HCT116 (cell line): ENCODE measurements at regions not wholly inside any gene's neighbourhood (a gene's known extent, or its start where the extent isn't known, plus 50 kb on each side); places are given as distances from the start of the nearest gene placed in this dataset.

Experiments
- CEBPB ChIP-seq: IDR thresholded peaks from 2 replicates; pipeline ENCODE4 v1.6.1; 2012; ENCODE audit warnings: low read depth
- EZH2 ChIP-seq: fragments of 200-600 bp; sonication (generic); IDR thresholded peaks from 2 replicates; pipeline ENCODE4 v1.6.1; 2017; ENCODE audit warnings: antibody characterized with exemption, mixed run types
- EZH2phosphoT487 ChIP-seq: fragments of 200-600 bp; IDR thresholded peaks from 2 replicates; pipeline ENCODE4 v1.6.1; 2018; ENCODE audit warnings: antibody characterized with exemption, borderline replicate concordance
- POLR2A ChIP-seq: IDR thresholded peaks from 2 replicates; pipeline ENCODE4 v1.7.0; 2011; ENCODE audit warnings: borderline replicate concordance; ENCODE audit not compliant: insufficient read depth, insufficient read length; ENCODE audit errors: extremely low read depth
- POLR2AphosphoS5 ChIP-seq: IDR thresholded peaks from 2 replicates; pipeline ENCODE4 v1.6.1; 2011; ENCODE audit warnings: mild to moderate bottlenecking, low read depth, low read length, moderate library complexity
- SIN3A ChIP-seq: IDR thresholded peaks from 2 replicates; pipeline ENCODE4 v1.6.1; 2012; ENCODE audit warnings: low read depth
- SP1 ChIP-seq: IDR thresholded peaks from 2 replicates; pipeline ENCODE4 v1.6.1; 2012; ENCODE audit warnings: low read depth
- TF ChIP-seq, protein P1 (sequence below), 3 experiments: fragments of 200-600 bp in 1 of 3; sonication (generic) in 1 of 3; IDR thresholded peaks in 2 of 3; conservative IDR thresholded peaks in 1 of 3; 2 replicates each; pipeline ENCODE4 v1.5.1; 2012 to 2017; ENCODE audit warnings: low read depth in 2 of 3, low read length in 2 of 3, antibody characterized with exemption in 1 of 3, borderline replicate concordance in 1 of 3, control low read depth in 1 of 3, mild to moderate bottlenecking in 1 of 3, mixed read lengths in 1 of 3, mixed run types in 1 of 3, moderate library complexity in 1 of 3; ENCODE audit not compliant: insufficient read depth in 1 of 3
- TF ChIP-seq, protein P2 (sequence below): IDR thresholded peaks from 2 replicates; pipeline ENCODE4 v1.6.1; 2012; ENCODE audit warnings: low read depth

DNA sequence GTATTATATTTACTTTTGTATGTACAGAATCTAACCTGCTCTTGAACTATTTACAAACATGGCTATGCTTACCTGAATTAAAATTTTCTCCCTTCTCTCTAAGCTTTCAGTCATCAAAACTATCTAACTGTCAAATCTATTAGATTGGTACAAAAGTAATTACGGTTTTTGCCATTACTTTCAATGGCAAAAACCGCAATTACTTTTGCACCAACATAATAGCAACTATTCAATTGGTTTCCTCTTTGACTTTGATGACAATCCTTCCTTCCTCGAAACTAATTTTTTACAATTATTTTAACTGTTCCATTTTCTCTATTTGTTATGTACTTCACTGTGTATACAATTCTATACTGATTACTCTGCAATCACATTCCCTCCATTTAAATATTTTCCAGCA lies 1019.4 kb upstream of the CDH2 start:
- TF ChIP-seq SIN3A: no peak
- TF ChIP-seq, protein P1, sequence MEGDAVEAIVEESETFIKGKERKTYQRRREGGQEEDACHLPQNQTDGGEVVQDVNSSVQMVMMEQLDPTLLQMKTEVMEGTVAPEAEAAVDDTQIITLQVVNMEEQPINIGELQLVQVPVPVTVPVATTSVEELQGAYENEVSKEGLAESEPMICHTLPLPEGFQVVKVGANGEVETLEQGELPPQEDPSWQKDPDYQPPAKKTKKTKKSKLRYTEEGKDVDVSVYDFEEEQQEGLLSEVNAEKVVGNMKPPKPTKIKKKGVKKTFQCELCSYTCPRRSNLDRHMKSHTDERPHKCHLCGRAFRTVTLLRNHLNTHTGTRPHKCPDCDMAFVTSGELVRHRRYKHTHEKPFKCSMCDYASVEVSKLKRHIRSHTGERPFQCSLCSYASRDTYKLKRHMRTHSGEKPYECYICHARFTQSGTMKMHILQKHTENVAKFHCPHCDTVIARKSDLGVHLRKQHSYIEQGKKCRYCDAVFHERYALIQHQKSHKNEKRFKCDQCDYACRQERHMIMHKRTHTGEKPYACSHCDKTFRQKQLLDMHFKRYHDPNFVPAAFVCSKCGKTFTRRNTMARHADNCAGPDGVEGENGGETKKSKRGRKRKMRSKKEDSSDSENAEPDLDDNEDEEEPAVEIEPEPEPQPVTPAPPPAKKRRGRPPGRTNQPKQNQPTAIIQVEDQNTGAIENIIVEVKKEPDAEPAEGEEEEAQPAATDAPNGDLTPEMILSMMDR (IDR thresholded peaks at IDR 0.05 in 2 of 3, conservative IDR thresholded peaks at IDR 0.05 in 1 of 3; ENCODE audit: borderline replicate concordance in 1 of 3, insufficient read depth in 1 of 3, low read depth in 2 of 3, low read length in 2 of 3): no peak
- TF ChIP-seq EZH2: no peak
- no peak for TF ChIP-seq SP1
- TF ChIP-seq EZH2phosphoT487: no peak
- no peak for TF ChIP-seq POLR2AphosphoS5
- TF ChIP-seq POLR2A: no peak
- TF ChIP-seq, protein P2, sequence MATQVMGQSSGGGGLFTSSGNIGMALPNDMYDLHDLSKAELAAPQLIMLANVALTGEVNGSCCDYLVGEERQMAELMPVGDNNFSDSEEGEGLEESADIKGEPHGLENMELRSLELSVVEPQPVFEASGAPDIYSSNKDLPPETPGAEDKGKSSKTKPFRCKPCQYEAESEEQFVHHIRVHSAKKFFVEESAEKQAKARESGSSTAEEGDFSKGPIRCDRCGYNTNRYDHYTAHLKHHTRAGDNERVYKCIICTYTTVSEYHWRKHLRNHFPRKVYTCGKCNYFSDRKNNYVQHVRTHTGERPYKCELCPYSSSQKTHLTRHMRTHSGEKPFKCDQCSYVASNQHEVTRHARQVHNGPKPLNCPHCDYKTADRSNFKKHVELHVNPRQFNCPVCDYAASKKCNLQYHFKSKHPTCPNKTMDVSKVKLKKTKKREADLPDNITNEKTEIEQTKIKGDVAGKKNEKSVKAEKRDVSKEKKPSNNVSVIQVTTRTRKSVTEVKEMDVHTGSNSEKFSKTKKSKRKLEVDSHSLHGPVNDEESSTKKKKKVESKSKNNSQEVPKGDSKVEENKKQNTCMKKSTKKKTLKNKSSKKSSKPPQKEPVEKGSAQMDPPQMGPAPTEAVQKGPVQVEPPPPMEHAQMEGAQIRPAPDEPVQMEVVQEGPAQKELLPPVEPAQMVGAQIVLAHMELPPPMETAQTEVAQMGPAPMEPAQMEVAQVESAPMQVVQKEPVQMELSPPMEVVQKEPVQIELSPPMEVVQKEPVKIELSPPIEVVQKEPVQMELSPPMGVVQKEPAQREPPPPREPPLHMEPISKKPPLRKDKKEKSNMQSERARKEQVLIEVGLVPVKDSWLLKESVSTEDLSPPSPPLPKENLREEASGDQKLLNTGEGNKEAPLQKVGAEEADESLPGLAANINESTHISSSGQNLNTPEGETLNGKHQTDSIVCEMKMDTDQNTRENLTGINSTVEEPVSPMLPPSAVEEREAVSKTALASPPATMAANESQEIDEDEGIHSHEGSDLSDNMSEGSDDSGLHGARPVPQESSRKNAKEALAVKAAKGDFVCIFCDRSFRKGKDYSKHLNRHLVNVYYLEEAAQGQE: no peak
- TF ChIP-seq CEBPB: no peak
